Keratinocyte (primary cell): ENCODE measurements at regions not wholly inside any gene's neighbourhood (a gene's known extent, or its start where the extent isn't known, plus 50 kb on each side); places are given as distances from the start of the nearest gene placed in this dataset.

Experiments
- DNase-seq: peaks from one replicate; pipeline ENCODE4 v3.0.0-alpha.2; 2011; ENCODE audit warnings: low read depth, missing footprints, low spot score
- FAIRE-seq: peaks from 2 replicates; lab custom pipeline; 2011; peaks lifted over from hg19 to GRCh38; lab: Jason Lieb, UNC
- H2AFZ ChIP-seq: 2 replicates; pipeline ENCODE4 v1.6.0; 2012; ENCODE audit warnings: low read length, control low read depth, inconsistent platforms; ENCODE audit not compliant: control insufficient read depth
- H3K27ac ChIP-seq: 2 replicates; pipeline ENCODE4 v1.5.1; 2011; ENCODE audit warnings: low read length; ENCODE audit not compliant: control insufficient read depth, insufficient read depth
- H3K27me3 ChIP-seq: 3 replicates; pipeline ENCODE4 v1.6.0; 2011; ENCODE audit warnings: low read length; ENCODE audit not compliant: control insufficient read depth, insufficient read depth; ENCODE audit errors: extremely low read depth
- H3K36me3 ChIP-seq, 2 experiments: 2 replicates in 1 of 2; 3 replicates in 1 of 2; pipeline ENCODE4 v1.5.1; 2011; ENCODE audit warnings: low read length in 2 of 2, mild to moderate bottlenecking in 1 of 2; ENCODE audit not compliant: control insufficient read depth in 2 of 2, insufficient read depth in 2 of 2; ENCODE audit errors: extremely low read depth in 1 of 2
- H3K4me1 ChIP-seq: 3 replicates; pipeline ENCODE4 v1.5.1; 2011; ENCODE audit warnings: low read length; ENCODE audit not compliant: control insufficient read depth, insufficient read depth; ENCODE audit errors: extremely low read depth
- H3K4me2 ChIP-seq: 3 replicates; pipeline ENCODE4 v1.6.0; 2011; ENCODE audit warnings: low read depth, low read length; ENCODE audit not compliant: control insufficient read depth, insufficient read depth; ENCODE audit errors: extremely low read depth
- H3K4me3 ChIP-seq, 3 experiments: fragments of 200-600 bp in 1 of 3; sonication (generic) in 1 of 3; 2 replicates in 2 of 3; 3 replicates in 1 of 3; pipeline ENCODE4 v1.5.1; 2011 to 2016; ENCODE audit warnings: low read length in 3 of 3, mild to moderate bottlenecking in 3 of 3, control low read depth in 2 of 3, inconsistent platforms in 1 of 3, low read depth in 1 of 3, mixed read lengths in 1 of 3, mixed run types in 1 of 3, moderate library complexity in 1 of 3; ENCODE audit not compliant: control insufficient read depth in 2 of 3, insufficient read depth in 2 of 3; ENCODE audit errors: extremely low read depth in 1 of 3
- H3K79me2 ChIP-seq: 2 replicates; pipeline ENCODE4 v1.6.0; 2012; ENCODE audit warnings: low read length; ENCODE audit not compliant: control insufficient read depth, insufficient read depth
- H3K9ac ChIP-seq: 3 replicates; pipeline ENCODE4 v1.6.0; 2011; ENCODE audit warnings: low read length; ENCODE audit not compliant: control insufficient read depth, insufficient read depth; ENCODE audit errors: extremely low read depth
- H3K9me1 ChIP-seq: 3 replicates; pipeline ENCODE4 v1.6.0; 2011; ENCODE audit warnings: low read length; ENCODE audit not compliant: control insufficient read depth, insufficient read depth; ENCODE audit errors: extremely low read depth
- H3K9me3 ChIP-seq: 2 replicates; pipeline ENCODE4 v1.5.1; 2012; ENCODE audit warnings: low read depth, low read length; ENCODE audit not compliant: control insufficient read depth
- H4K20me1 ChIP-seq: 3 replicates; pipeline ENCODE4 v1.6.0; 2011; ENCODE audit warnings: low read length; ENCODE audit not compliant: control insufficient read depth, insufficient read depth; ENCODE audit errors: extremely low read depth
- EZH2 ChIP-seq: IDR thresholded peaks from one replicate; pipeline ENCODE4 v1.6.1; 2012; ENCODE audit warnings: inconsistent platforms, mild to moderate bottlenecking, low read length, moderate library complexity
- dilution Hi-C: fragments of 300-500 bp; cut with MboI; formaldehyde crosslinking; loops from one replicate; pipeline ENCODE4 v1.7.0; 2020; ENCODE audit warnings: low sequenced_read_pairs; ENCODE audit not compliant: extremely low pct_ligation_motif_present
- TF ChIP-seq, protein P1 (sequence below), 3 experiments: IDR thresholded peaks in 1 of 3; conservative IDR thresholded peaks in 1 of 3; optimal IDR thresholded peaks in 1 of 3; 2 replicates in 2 of 3; 3 replicates in 1 of 3; pipeline versions ENCODE3 to v1.5.1; 2011; ENCODE audit warnings: low read length in 3 of 3, mild to moderate bottlenecking in 3 of 3, moderate library complexity in 2 of 3, control low read depth in 1 of 3, inconsistent platforms in 1 of 3; ENCODE audit not compliant: insufficient read depth in 2 of 3; ENCODE audit errors: extremely low read depth in 1 of 3

DNA sequence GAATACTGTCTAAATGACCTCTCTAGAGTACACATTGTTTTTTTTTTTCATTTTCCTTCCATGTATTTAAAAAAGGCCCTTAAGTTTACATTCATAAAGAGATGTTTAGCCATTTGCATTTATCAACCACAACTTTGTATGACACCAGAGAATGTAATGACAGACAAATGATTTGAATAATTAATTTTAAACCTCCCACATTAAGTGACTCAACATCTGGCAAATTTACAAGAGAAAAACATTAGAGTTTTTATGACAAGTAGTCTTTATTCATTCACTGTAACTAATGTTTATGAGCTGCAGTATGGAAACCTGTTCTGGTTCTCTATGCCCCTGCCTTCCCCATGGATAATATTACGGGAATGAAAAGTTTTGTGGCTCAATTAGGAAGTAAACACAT lies 1093.8 kb upstream of the CDH9 start:
- TF ChIP-seq, protein P1, sequence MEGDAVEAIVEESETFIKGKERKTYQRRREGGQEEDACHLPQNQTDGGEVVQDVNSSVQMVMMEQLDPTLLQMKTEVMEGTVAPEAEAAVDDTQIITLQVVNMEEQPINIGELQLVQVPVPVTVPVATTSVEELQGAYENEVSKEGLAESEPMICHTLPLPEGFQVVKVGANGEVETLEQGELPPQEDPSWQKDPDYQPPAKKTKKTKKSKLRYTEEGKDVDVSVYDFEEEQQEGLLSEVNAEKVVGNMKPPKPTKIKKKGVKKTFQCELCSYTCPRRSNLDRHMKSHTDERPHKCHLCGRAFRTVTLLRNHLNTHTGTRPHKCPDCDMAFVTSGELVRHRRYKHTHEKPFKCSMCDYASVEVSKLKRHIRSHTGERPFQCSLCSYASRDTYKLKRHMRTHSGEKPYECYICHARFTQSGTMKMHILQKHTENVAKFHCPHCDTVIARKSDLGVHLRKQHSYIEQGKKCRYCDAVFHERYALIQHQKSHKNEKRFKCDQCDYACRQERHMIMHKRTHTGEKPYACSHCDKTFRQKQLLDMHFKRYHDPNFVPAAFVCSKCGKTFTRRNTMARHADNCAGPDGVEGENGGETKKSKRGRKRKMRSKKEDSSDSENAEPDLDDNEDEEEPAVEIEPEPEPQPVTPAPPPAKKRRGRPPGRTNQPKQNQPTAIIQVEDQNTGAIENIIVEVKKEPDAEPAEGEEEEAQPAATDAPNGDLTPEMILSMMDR (optimal IDR thresholded peaks at IDR 0.05 in 1 of 3, IDR thresholded peaks at IDR 0.05 in 1 of 3, conservative IDR thresholded peaks at IDR 0.05 in 1 of 3; ENCODE audit: extremely low read depth in 1 of 3, insufficient read depth in 2 of 3, low read length in 3 of 3): no peak
- no peak for TF ChIP-seq EZH2
- no peaks in the 10 kb centered on the region for H3K36me3 ChIP-seq
- dilution Hi-C loops: no loop called here
- H2AFZ ChIP-seq: no peak overlapping the region
- no peaks in the 10 kb centered on the region for H3K9me3 ChIP-seq
- no peak overlapping the region for H3K4me2 ChIP-seq
- H4K20me1 ChIP-seq: no peaks in the 10 kb centered on the region
- no peaks in the 10 kb centered on the region for H3K27me3 ChIP-seq
- no peak overlapping the region for H3K27ac ChIP-seq
- no peak overlapping the region for H3K9ac ChIP-seq
- H3K4me3 ChIP-seq: no peak overlapping the region
- H3K9me1 ChIP-seq: no peaks in the 10 kb centered on the region
- FAIRE-seq (no peak), DNase-seq (no peak)
- no peaks in the 10 kb centered on the region for H3K4me1 ChIP-seq
- no peaks in the 10 kb centered on the region for H3K79me2 ChIP-seq

DNA sequence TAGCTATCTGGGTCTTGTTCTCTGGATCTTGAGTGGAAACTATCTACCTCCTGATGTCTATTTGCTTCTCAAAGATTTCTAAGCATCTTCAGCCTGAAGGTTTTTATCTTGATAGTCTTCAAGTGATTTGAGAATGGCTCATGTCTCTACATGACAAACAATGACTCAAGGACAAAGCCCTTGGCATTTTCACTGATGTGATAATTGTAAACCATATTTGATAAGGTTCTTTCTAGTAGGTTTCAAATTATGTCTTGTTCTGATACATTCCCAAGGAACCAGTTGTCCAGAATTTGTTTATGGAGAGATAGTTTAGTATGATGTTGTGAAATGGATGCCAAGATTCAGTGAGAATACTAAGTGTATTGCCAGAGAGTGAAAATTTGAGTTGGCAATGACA lies 1079.3 kb upstream of the CDH9 start:
- H3K4me2 ChIP-seq: no peak overlapping the region
- no peak overlapping the region for H3K9ac ChIP-seq
- DNase-seq: no peak
- H3K79me2 ChIP-seq: no peaks in the 10 kb centered on the region
- H3K9me1 ChIP-seq: no peaks in the 10 kb centered on the region
- no peaks in the 10 kb centered on the region for H3K36me3 ChIP-seq
- no peak overlapping the region for H3K4me3 ChIP-seq
- no peaks in the 10 kb centered on the region for H3K4me1 ChIP-seq
- dilution Hi-C loops: no loop called here
- no peaks in the 10 kb centered on the region for H3K9me3 ChIP-seq
- H4K20me1 ChIP-seq: no peaks in the 10 kb centered on the region
- H3K27me3 ChIP-seq: no peaks in the 10 kb centered on the region
- no peak overlapping the region for H3K27ac ChIP-seq
- FAIRE-seq: no peak
- no peak overlapping the region for H2AFZ ChIP-seq
- no peak for TF ChIP-seq EZH2
- TF ChIP-seq, protein P1 (optimal IDR thresholded peaks at IDR 0.05 in 1 of 3, IDR thresholded peaks at IDR 0.05 in 1 of 3, conservative IDR thresholded peaks at IDR 0.05 in 1 of 3; ENCODE audit: extremely low read depth in 1 of 3, insufficient read depth in 2 of 3, low read length in 3 of 3): no peak
